Lung (tissue), 11 donors: ENCODE measurements at regions not wholly inside any gene's neighbourhood (a gene's known extent, or its start where the extent isn't known, plus 50 kb on each side); places are given as distances from the start of the nearest gene placed in this dataset.

ENCODE experiments used
- ATAC-seq: fragments of 200-7000 bp; cut with Tn5 transposase; one replicate; pipeline ENCODE4 v1.9.1; 2020; ENCODE audit warnings: moderate number of reproducible peaks; ENCODE audit not compliant: insufficient read depth, low FRiP score
- DNase-seq, 3 donors: peaks; one replicate each; pipeline ENCODE4 v3.0.0-alpha.2; 2013 to 2017
- H3K27ac ChIP-seq, 2 donors: one replicate each; pipeline ENCODE4 v1.5.1; 2013; ENCODE audit warnings: mild to moderate bottlenecking in 2 of 2, moderate library complexity in 2 of 2, control low read depth in 1 of 2, inconsistent platforms in 1 of 2, low read depth in 1 of 2, low read length in 1 of 2
- H3K27me3 ChIP-seq, 3 donors: one replicate each; pipeline ENCODE4 v1.5.1; 2013; ENCODE audit warnings: low read length in 2 of 3; ENCODE audit not compliant: control insufficient read depth in 3 of 3, insufficient read depth in 3 of 3
- H3K36me3 ChIP-seq, 4 donors: one replicate each; pipeline ENCODE4 v1.5.1; 2013; ENCODE audit warnings: low read length in 4 of 4, mild to moderate bottlenecking in 1 of 4, moderate library complexity in 1 of 4; ENCODE audit not compliant: control insufficient read depth in 4 of 4, insufficient read depth in 4 of 4
- H3K4me1 ChIP-seq, 5 donors: one replicate each; pipeline ENCODE4 v1.5.1; 2013; ENCODE audit warnings: low read length in 5 of 5, mild to moderate bottlenecking in 2 of 5, moderate library complexity in 1 of 5; ENCODE audit not compliant: control insufficient read depth in 5 of 5, insufficient read depth in 5 of 5
- H3K4me3 ChIP-seq: one replicate; pipeline ENCODE4 v1.5.1; 2013; ENCODE audit warnings: mild to moderate bottlenecking, control low read depth, moderate library complexity
- H3K9ac ChIP-seq, 2 donors: one replicate each; pipeline ENCODE4 v1.5.1; 2013; ENCODE audit warnings: low read length in 2 of 2, control low read depth in 1 of 2; ENCODE audit not compliant: insufficient read depth in 1 of 2
- H3K9me3 ChIP-seq, 4 donors: one replicate each; pipeline ENCODE4 v1.5.1; 2013; ENCODE audit warnings: low read length in 3 of 4, mild to moderate bottlenecking in 1 of 4, moderate library complexity in 1 of 4; ENCODE audit not compliant: control insufficient read depth in 4 of 4, insufficient read depth in 3 of 4
- WGBS, 2 donors: extraction: QIAGEN DNeasy Blood & Tissue Kit; methylation state at CpG; one replicate each; pipeline ENCODE4 v1.1.7; 2013; 5-methylcytosine and 5-hydroxymethylcytosine counted together
- TF ChIP-seq, protein P1 (sequence below): IDR thresholded peaks from 2 replicates; pipeline ENCODE4 v1.5.1; 2012; ENCODE audit warnings: mild to moderate bottlenecking; ENCODE audit errors: control extremely low read depth, extremely low read depth
- donor health status: control.
- donor health status: control.
- donor health status: Bipolar disorder and iron deficiency.
- donor health status: healthy.
- donor health status: DM: yes; HTN: yes; CAD: no.

DNA sequence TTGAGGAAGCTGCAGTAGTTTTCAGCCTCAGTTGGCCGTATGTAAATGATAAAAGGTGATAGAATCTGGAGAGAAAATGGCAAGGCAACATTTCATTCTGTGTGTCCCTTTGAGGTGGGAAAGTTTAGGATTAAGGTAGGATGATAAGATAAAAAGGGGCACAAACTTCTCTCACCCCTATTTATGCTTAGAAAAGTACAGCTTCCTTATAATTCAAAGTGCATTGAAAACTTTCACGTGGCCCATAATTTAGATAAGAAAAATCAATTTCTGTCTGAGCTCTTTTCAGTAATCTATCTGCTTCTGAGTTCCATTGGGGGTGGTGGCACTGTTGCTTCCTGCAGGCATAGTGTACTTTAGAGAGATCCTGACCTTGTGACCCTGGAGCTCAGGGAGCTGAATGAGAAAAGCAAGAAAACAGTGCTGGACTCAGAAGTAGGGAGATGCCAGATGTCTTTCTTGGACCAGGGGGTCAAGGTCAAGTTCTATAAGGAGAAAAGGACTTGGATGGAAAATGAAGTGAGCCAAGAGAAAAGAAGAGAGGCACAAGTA is 187.3 kb downstream of the NDFIP2 start:
- H3K27ac ChIP-seq: no peak overlapping the region
- 67 to 73% methylated on average over 2 of the region's 2 CpGs for WGBS, 2 donors
- no peak overlapping the region for H3K9ac ChIP-seq
- H3K9me3 ChIP-seq: no peaks in the 10 kb centered on the region
- peaks cover 0 to 4% (median 0%) of the 10 kb centered on the region in 5 donors for H3K4me1 ChIP-seq
- TF ChIP-seq, protein P1, sequence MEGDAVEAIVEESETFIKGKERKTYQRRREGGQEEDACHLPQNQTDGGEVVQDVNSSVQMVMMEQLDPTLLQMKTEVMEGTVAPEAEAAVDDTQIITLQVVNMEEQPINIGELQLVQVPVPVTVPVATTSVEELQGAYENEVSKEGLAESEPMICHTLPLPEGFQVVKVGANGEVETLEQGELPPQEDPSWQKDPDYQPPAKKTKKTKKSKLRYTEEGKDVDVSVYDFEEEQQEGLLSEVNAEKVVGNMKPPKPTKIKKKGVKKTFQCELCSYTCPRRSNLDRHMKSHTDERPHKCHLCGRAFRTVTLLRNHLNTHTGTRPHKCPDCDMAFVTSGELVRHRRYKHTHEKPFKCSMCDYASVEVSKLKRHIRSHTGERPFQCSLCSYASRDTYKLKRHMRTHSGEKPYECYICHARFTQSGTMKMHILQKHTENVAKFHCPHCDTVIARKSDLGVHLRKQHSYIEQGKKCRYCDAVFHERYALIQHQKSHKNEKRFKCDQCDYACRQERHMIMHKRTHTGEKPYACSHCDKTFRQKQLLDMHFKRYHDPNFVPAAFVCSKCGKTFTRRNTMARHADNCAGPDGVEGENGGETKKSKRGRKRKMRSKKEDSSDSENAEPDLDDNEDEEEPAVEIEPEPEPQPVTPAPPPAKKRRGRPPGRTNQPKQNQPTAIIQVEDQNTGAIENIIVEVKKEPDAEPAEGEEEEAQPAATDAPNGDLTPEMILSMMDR: no peak
- ATAC-seq (no peak), DNase-seq (no peak)
- H3K4me3 ChIP-seq: no peak overlapping the region
- no peaks in the 10 kb centered on the region for H3K27me3 ChIP-seq
- H3K36me3 ChIP-seq: no peaks in the 10 kb centered on the region

DNA sequence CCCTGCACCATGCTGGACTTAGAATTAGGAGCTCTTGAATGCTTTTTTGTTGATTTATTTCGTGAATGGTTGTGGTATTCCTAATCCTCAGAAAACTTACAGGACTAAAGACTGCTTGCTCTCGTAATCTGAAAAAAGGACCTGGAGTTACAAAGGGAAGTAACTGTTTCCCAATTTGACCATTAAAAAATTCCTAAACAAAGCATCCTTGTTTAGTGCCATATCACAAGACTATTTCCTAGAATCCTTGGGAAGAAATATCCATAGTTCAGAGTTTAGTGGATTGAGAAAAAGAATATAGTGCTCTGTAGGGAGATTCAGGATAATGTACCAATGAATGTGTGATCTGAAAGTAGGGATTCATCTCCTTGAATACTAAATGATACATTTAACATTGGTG is 186.8 kb downstream of the NDFIP2 start:
- WGBS, 2 donors: 84 to 85% methylated on average over 2 of the region's 2 CpGs
- TF ChIP-seq, protein P1: no peak
- Histone ChIP-seq H3K9me3 (no peaks in the 10 kb centered on the region), H3K27me3 (no peaks in the 10 kb centered on the region), H3K36me3 (no peaks in the 10 kb centered on the region), H3K9ac (no peak overlapping the region), H3K27ac (no peak overlapping the region), H3K4me1 (peaks cover 0 to 9% (median 0%) of the 10 kb centered on the region in 5 donors), H3K4me3 (no peak overlapping the region)
- DNase-seq: no peak
- no peak for ATAC-seq

DNA sequence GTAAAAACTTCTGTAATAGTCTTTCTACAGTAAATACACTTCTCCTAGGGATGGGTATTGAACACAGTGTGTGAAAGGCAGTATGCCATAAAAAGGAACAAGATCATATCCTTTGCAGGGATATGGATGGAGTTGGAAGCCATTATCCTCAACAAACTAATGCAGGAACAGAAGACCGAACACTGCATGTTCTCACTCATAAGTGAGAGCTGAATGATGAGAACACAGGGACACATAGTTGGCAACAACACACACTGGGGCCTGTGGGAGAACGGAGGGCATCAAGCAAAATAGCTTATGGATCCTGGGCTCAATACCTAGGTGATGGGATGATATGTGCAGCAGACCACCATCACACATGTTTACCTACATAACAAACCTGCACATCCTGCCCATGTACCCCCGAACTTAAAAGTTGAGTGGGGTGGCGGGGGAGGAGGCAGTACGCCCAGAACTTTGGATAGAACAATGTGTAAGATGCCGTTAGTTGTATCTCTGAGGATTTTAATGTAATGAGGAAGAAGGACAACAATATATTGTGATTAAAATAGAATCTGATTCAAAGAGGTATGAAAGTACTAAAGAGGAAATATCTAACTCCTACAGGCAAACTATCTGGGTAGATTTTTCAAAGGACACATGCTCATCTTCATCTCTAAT is 183.2 kb downstream of the NDFIP2 start:
- H3K4me1 ChIP-seq: peaks cover 0 to 18% (median 2%) of the 10 kb centered on the region in 5 donors
- H3K9me3 ChIP-seq: no peaks in the 10 kb centered on the region
- no peak for ATAC-seq
- H3K27me3 ChIP-seq: no peaks in the 10 kb centered on the region
- H3K9ac ChIP-seq: no peak overlapping the region
- TF ChIP-seq, protein P1: no peak
- peak overlapping the region in 1 of 2 donors; percentile 7 for H3K27ac ChIP-seq
- H3K36me3 ChIP-seq: no peaks in the 10 kb centered on the region
- no peak overlapping the region for H3K4me3 ChIP-seq
- peak in 1 of 3 donors; percentile 8 for DNase-seq
- 74 to 83% methylated on average over 6 of the region's 6 CpGs for WGBS, 2 donors
